ENCODE measurements at regions not wholly inside any gene's neighbourhood (a gene's known extent, or its start where the extent isn't known, plus 50 kb on each side); places are given as distances from the start of the nearest gene placed in this dataset.

DNA sequence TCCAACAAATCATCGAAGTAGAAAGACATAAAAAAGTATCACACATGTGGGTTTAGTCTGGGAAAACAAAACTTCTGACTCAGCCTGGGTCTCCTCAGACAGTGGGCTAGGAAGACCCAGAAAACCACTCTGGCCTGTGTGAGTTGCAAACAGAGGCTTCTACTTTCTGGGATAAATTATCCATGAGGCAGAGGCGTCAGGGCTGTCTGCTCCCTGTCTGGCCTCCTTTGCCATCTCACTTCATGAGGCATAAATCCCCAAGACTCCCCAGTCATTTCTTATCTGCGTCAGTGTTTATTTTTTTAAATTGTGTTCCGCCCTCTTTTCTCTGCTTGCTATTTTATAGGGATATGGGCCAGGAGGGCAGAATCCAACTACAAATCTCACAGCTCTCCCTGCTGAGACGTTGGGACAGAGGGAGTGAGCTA is 80.6 kb upstream of the TRABD2B start:
- no peak overlapping the region for H3K4me3 ChIP-seq (ENCODE audit: low read depth, low read length)
- TF ChIP-seq CTCF (IDR thresholded peaks at IDR 0.05; ENCODE audit: insufficient read depth, low read length), result no peak
- DNase-seq (ENCODE audit: low read depth), result peak; percentile 53

DNA sequence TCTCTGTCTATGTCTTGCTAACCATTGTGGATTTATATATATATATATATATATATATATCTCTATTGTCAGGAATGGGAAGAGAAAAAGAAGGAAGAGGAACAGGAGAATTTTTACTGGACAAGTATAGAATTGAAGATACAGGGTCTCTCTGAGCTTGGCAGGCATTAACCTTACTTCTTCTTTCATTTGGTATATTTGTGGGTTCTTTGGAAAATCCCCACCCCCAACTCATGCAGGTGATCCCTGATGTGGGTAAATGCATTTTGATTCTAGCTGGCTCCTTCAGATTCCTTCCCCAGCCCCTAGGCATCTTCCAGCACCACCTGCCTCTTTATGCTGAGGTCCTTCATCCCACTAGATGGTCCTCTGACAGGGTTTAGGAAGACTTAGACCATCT is 78.8 kb upstream of the TRABD2B start:
- TF ChIP-seq CTCF (IDR thresholded peaks at IDR 0.05; ENCODE audit: insufficient read depth, low read length), result no peak
- H3K4me3 ChIP-seq (ENCODE audit: low read depth, low read length), result no peak overlapping the region
- no peak for DNase-seq (ENCODE audit: low read depth)

DNA sequence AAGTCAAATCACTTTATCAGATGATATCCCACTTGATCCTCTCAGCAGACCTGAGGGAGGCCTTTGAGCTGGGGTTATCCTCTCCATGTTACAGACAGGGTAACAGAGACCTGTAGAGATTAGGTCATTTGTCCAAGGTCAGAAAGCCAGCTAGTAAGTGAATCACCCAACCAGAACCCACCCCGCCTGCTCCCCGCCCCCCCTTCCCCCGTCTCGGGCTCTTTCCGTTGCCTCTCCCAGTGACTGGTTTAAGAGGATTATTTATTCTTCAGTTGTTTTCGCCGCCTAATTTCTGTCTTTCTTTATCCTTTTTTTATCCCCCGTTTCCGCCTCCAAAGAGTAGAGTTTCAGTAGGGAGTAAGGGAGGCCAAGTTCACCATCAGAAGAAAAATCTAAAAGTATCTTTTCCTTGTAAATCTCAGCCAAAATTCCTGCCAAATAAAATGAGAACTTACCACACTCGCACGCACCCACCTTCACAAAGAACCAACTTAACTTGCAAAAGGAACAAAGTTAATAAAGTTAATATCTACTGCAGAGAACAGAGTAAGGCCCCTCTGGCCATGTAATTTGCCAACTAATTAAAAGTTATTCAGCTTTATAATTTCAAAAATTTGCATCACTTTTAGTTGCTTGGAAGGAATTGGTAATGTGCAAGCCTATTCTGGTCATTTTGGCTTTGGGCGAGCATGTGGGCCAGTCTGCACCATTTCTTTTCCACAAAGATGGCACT is 76.8 kb upstream of the TRABD2B start:
- no peak overlapping the region for H3K4me3 ChIP-seq (ENCODE audit: low read depth, low read length)
- TF ChIP-seq CTCF (IDR thresholded peaks at IDR 0.05; ENCODE audit: insufficient read depth, low read length), result no peak
- DNase-seq (ENCODE audit: low read depth), result no peak

DNA sequence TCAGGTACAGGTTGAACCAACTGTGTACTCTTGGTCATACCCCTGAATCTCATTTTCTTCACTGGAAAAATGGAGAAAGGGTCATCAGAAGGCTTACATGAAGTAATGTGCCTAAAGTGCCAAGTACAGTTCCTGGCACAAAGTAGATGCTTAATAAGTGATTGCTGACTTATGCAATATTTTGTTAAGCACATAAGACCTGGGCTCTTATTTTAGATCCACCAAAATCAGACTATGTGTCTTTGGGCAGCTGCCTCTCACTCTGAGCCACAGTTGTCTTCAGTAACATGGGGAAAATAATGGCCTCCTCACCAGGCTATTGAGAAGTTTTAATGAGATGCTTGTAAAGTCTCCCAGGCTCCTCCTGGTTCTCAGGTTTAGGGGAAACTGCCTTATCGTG is 74.3 kb upstream of the TRABD2B start:
- H3K4me3 ChIP-seq (ENCODE audit: low read depth, low read length), result no peak overlapping the region
- TF ChIP-seq CTCF (IDR thresholded peaks at IDR 0.05; ENCODE audit: insufficient read depth, low read length), result no peak
- DNase-seq (ENCODE audit: low read depth), result no peak

GRCh38 chr1:48070396-48070750 is 73.2 kb upstream of the TRABD2B start:
- H3K4me3 ChIP-seq (ENCODE audit: low read depth, low read length), result no peak overlapping the region

DNA sequence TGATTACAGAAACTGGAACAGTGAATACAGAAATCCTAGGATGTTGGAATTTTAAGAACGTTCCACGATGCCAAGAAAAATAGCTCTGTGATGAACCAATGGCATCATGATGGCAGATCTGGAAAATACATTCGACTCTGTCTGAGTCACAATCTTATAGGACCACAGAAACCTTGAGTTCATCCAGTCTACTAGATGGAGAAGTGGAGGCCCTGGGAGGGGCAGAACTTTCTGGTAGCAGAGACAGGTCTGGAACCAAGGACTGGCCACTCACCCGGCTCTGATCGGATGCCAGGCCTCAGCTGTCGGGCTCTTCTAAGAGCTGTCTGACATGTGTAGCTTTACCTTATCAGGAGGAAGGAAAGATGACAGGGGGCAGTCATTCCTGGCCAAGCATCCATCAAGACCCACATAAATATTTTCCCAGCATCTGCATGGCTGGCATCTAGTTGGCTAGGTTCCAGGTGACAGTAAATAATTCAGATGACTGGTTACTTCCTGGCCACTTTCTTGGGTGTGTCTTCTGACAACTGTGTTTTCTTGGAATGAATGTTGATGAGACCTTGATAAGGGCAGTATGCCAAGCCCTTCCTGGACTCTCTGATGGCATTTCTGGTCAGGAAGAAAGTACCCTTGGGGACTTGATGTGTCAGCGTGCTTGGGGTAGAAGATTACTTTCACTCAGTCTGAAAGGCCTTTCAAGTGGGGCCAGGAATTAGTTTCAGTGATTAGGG is 72.6 kb upstream of the TRABD2B start:
- peak; percentile 84 for DNase-seq (ENCODE audit: low read depth)
- no peak for TF ChIP-seq CTCF (IDR thresholded peaks at IDR 0.05; ENCODE audit: insufficient read depth, low read length)
- H3K4me3 ChIP-seq (ENCODE audit: low read depth, low read length), result no peak overlapping the region

More at GRCh38 chr1:48070396-48070750, 73.2 kb upstream of the TRABD2B start:
- no peak for TF ChIP-seq CTCF (IDR thresholded peaks at IDR 0.05; ENCODE audit: insufficient read depth, low read length)
- no peak for DNase-seq (ENCODE audit: low read depth)
